SK-N-SH (cell line): ENCODE measurements at regions not wholly inside any gene's neighbourhood (a gene's known extent, or its start where the extent isn't known, plus 50 kb on each side); places are given as distances from the start of the nearest gene placed in this dataset.

Experiments
- CTCF ChIA-PET: fragments of 300-600, 350-600 bp; formaldehyde crosslinking; extraction: SDS; loops from one replicate; lab custom pipeline; 2021; lab: Yijun Ruan, JAX
- POLR2A ChIA-PET: fragments of 350-600 bp; sonication (Branson Sonifier 250); formaldehyde crosslinking; extraction: SDS; loops from one replicate; lab custom pipeline; 2020; ENCODE audit warnings: antibody characterized with exemption, inconsistent platforms; lab: Yijun Ruan, JAX
- DNase-seq: peaks from one replicate; pipeline ENCODE4 v3.0.0; 2012
- H2AFZ ChIP-seq: fragments of 200-600 bp; sonication (generic); 2 replicates; pipeline ENCODE4 v1.8.1; 2016; ENCODE audit warnings: antibody characterized with exemption, mild to moderate bottlenecking, low read depth
- H3F3A ChIP-seq: fragments of 200-600 bp; sonication (generic); replicated peaks from 2 replicates; pipeline ENCODE3; 2016; ENCODE audit warnings: antibody characterized with exemption, mild to moderate bottlenecking; ENCODE audit not compliant: insufficient read depth
- H3K27ac ChIP-seq, 2 experiments: fragments of 200-500 bp in 1 of 2; fragments of 200-600 bp in 1 of 2; sonication (Bioruptor generic) in 1 of 2; sonication (generic), shearing (Covaris generic) in 1 of 2; 2 replicates each; pipeline versions ENCODE4 v1.5.1 to v1.6.1; 2014 to 2016; ENCODE audit warnings: low read depth in 2 of 2, inconsistent platforms in 1 of 2, low read length in 1 of 2, mild to moderate bottlenecking in 1 of 2, mixed read lengths in 1 of 2
- H3K27me3 ChIP-seq: fragments of 200-600 bp; sonication (generic), shearing (Covaris generic); 2 replicates; pipeline ENCODE4 v1.6.1; 2016; ENCODE audit warnings: mixed run types; ENCODE audit not compliant: insufficient read depth
- H3K36me3 ChIP-seq, 2 experiments: fragments of 200-500 bp in 1 of 2; fragments of 200-600 bp in 1 of 2; sonication (Bioruptor generic) in 1 of 2; sonication (generic) in 1 of 2; replicated peaks in 1 of 2; 2 replicates each; pipeline versions ENCODE3 to v1.5.1; 2014 to 2016; ENCODE audit warnings: low read length in 1 of 2, mild to moderate bottlenecking in 1 of 2; ENCODE audit not compliant: insufficient read depth in 2 of 2, control insufficient read depth in 1 of 2
- H3K4me1 ChIP-seq, 2 experiments: fragments of 200-500 bp in 1 of 2; fragments of 200-600 bp in 1 of 2; sonication (Bioruptor generic) in 1 of 2; sonication (generic), shearing (Covaris generic) in 1 of 2; 2 replicates each; pipeline versions ENCODE4 v1.5.1 to v1.6.1; 2014 to 2016; ENCODE audit warnings: low read depth in 1 of 2, low read length in 1 of 2, mixed run types in 1 of 2; ENCODE audit not compliant: insufficient read depth in 2 of 2, control insufficient read depth in 1 of 2
- H3K4me2 ChIP-seq: fragments of 200-600 bp; sonication (generic), shearing (Covaris generic); 2 replicates; pipeline ENCODE4 v1.6.1; 2017; ENCODE audit warnings: mixed run types
- H3K4me3 ChIP-seq, 2 experiments: fragments of 200-500 bp in 1 of 2; fragments of 200-600 bp in 1 of 2; sonication (Bioruptor generic) in 1 of 2; sonication (generic), shearing (Covaris generic) in 1 of 2; 2 replicates each; pipeline versions ENCODE4 v1.5.1 to v1.8.1; 2014 to 2016; ENCODE audit warnings: low read depth in 2 of 2, inconsistent platforms in 1 of 2, low read length in 1 of 2, mild to moderate bottlenecking in 1 of 2, mixed read lengths in 1 of 2, moderate library complexity in 1 of 2
- H3K79me2 ChIP-seq: fragments of 200-600 bp; sonication (generic); 2 replicates; pipeline ENCODE4 v1.8.1; 2017; ENCODE audit warnings: mild to moderate bottlenecking; ENCODE audit not compliant: insufficient read depth
- H3K9ac ChIP-seq: fragments of 200-600 bp; sonication (generic); 2 replicates; pipeline ENCODE4 v1.6.1; 2017; ENCODE audit warnings: mixed run types
- H3K9me2 ChIP-seq: fragments of 200-600 bp; sonication (generic); 2 replicates; pipeline ENCODE4 v1.6.1; 2017; ENCODE audit warnings: mixed run types
- H3K9me3 ChIP-seq: fragments of 200-600 bp; sonication (generic); 2 replicates; pipeline ENCODE4 v1.6.1; 2017; ENCODE audit warnings: mixed run types, mild to moderate bottlenecking, moderate library complexity
- H4K20me1 ChIP-seq: fragments of 200-600 bp; sonication (generic); 2 replicates; pipeline ENCODE4 v1.6.1; 2017; ENCODE audit warnings: mild to moderate bottlenecking, mixed run types; ENCODE audit not compliant: insufficient read depth
- CHD2 ChIP-seq: fragments of 150-350 bp; IDR thresholded peaks from 2 replicates; pipeline ENCODE4 v1.6.1; 2018; ENCODE audit warnings: low read length; ENCODE audit not compliant: partially characterized antibody
- ELF1 ChIP-seq: IDR thresholded peaks from 2 replicates; pipeline ENCODE4 v1.4.0; 2012
- EP300 ChIP-seq, 2 experiments: IDR thresholded peaks; 2 replicates each; pipeline versions ENCODE4 v1.4.0 to v1.6.1; 2012; ENCODE audit warnings: borderline replicate concordance in 1 of 2, low read depth in 1 of 2, low read length in 1 of 2
- FOSL2 ChIP-seq: IDR thresholded peaks from 2 replicates; pipeline ENCODE4 v1.4.0; 2012; ENCODE audit warnings: low read depth, mild to moderate bottlenecking, moderate library complexity, borderline replicate concordance
- FOXM1 ChIP-seq: IDR thresholded peaks from 2 replicates; pipeline ENCODE4 v1.4.0; 2012; ENCODE audit warnings: low read depth, mild to moderate bottlenecking
- GABPA ChIP-seq: IDR thresholded peaks from 2 replicates; pipeline ENCODE4 v1.4.0; 2012; ENCODE audit warnings: low read depth, mild to moderate bottlenecking
- NFIC ChIP-seq: IDR thresholded peaks from 2 replicates; pipeline ENCODE4 v1.4.0; 2012; ENCODE audit warnings: borderline replicate concordance
- RCOR1 ChIP-seq: fragments of 150-350 bp; IDR thresholded peaks from 2 replicates; pipeline ENCODE4 v1.6.1; 2017; ENCODE audit warnings: antibody characterized with exemption, low read length
- RFX5 ChIP-seq: IDR thresholded peaks from 2 replicates; pipeline ENCODE4 v1.6.1; 2012; ENCODE audit warnings: mild to moderate bottlenecking, improper control_type of control experiment, low read length
- RXRA ChIP-seq: IDR thresholded peaks from 2 replicates; pipeline ENCODE4 v1.4.0; 2012; ENCODE audit warnings: low read depth, mild to moderate bottlenecking, borderline replicate concordance
- SMC3 ChIP-seq: IDR thresholded peaks from 2 replicates; pipeline ENCODE4 v1.6.1; 2012; ENCODE audit warnings: low read depth, low read length, improper control_type of control experiment
- TAF1 ChIP-seq: IDR thresholded peaks from 2 replicates; pipeline ENCODE4 v1.6.1; 2012; ENCODE audit warnings: low read depth, mild to moderate bottlenecking, low read length, moderate library complexity, borderline replicate concordance
- TEAD4 ChIP-seq: IDR thresholded peaks from 2 replicates; pipeline ENCODE4 v1.4.0; 2012; ENCODE audit warnings: mild to moderate bottlenecking, borderline replicate concordance; ENCODE audit not compliant: insufficient read depth
- YY1 ChIP-seq: IDR thresholded peaks from 2 replicates; pipeline ENCODE4 v1.4.0; 2012; ENCODE audit warnings: low read depth, mild to moderate bottlenecking
- WGBS: methylation state at CpG from one replicate; pipeline ENCODE4 v1.1.6; 2017; ENCODE audit warnings: low lambda C conversion rate; 5-methylcytosine and 5-hydroxymethylcytosine counted together
- TF ChIP-seq, protein P1 (sequence below): IDR thresholded peaks from 2 replicates; pipeline ENCODE4 v1.4.0; 2012; ENCODE audit warnings: low read depth, borderline replicate concordance
- TF ChIP-seq, protein P2 (sequence below): fragments of 150-350 bp; IDR thresholded peaks from 2 replicates; pipeline ENCODE4 v1.6.1; 2017; ENCODE audit warnings: antibody characterized with exemption, low read length, low read depth, borderline replicate concordance
- TF ChIP-seq, protein P3 (sequence below): fragments of 200-600 bp; sonication (generic); IDR thresholded peaks from 2 replicates; pipeline ENCODE4 v1.6.1; 2017; ENCODE audit warnings: antibody characterized with exemption, mild to moderate bottlenecking, moderate library complexity

DNA sequence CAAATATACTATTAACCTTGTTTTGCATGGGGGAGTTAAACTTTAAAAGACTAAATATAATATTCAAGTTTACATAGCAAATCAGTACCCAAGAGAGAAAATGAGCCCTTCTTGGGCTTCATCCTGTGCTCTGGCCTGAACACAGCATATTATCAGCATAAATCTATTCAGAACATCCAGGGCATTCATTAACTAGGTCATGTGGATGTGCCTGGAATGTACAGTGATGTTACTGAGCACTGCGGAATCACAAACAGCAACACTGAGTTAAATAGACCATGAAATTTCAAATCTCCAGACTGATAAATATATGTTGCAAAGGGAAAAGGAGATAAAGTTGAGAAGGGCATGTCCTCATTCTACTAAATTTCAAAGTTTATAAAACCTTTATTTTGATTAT is 426.4 kb downstream of the AASDHPPT start:
- DNase-seq, result peak; percentile 7
- H3K36me3 ChIP-seq, result no peaks in the 10 kb centered on the region
- H3K4me1 ChIP-seq, result no peaks in the 10 kb centered on the region; a peak in 1 of 4 replicates
- TF ChIP-seq, protein P1, sequence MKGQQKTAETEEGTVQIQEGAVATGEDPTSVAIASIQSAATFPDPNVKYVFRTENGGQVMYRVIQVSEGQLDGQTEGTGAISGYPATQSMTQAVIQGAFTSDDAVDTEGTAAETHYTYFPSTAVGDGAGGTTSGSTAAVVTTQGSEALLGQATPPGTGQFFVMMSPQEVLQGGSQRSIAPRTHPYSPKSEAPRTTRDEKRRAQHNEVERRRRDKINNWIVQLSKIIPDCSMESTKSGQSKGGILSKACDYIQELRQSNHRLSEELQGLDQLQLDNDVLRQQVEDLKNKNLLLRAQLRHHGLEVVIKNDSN, result peak; percentile 30; the same call in 1 of the 2 replicates
- no peak for TF ChIP-seq FOSL2
- peak; percentile 63 for TF ChIP-seq RCOR1
- TF ChIP-seq, all 33 proteins: peak for 2
- Histone ChIP-seq H2AFZ (no peak overlapping the region), H3K9me3 (no peaks in the 10 kb centered on the region; the same call in 1 of the 2 replicates), H3K9me2 (no peaks in the 10 kb centered on the region), H4K20me1 (no peaks in the 10 kb centered on the region), H3F3A (no peaks in the 10 kb centered on the region), H3K4me2 (no peak overlapping the region), H3K27ac (no peak overlapping the region; a peak in 1 of 4 replicates), H3K79me2 (no peaks in the 10 kb centered on the region), H3K27me3 (no peaks in the 10 kb centered on the region), H3K9ac (no peak overlapping the region), H3K4me3 (no peak overlapping the region)
- ChIA-PET POLR2A (no interaction called here), CTCF (no interaction called here)
- WGBS, result 56% methylated on average over 1 of the region's 1 CpG

DNA sequence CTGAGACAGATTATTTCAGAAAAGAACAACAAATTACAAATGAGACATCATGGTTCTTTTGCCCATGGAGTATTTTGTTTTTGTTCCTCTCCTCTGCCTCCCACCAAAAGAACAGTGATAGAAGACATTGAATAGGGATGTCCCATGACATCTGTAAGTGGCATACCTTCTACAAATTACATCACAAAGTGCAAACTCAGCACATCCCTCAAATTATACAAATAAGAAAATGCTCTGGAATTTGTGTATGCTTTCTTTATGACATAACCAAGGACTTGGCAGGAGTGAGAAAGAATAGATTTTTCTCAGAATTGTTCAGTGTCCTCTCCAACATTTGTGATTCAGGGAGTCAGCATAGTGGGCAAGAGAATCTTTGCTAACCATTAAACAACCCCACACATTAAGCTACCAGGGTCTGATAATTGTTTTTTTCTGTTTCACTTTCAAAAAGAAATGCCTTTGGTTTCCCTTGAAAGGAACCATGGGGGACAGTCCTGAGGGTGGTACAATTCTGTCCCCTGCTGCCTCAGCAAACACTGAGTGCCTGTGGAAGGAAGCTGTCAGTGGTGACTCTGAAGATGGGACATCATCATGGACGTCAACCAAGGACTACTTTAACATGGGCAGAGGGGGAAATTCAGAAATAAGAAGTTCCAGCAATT is 430.3 kb downstream of the AASDHPPT start:
- no peaks in the 10 kb centered on the region for H3K36me3 ChIP-seq
- no peaks in the 10 kb centered on the region for H3K79me2 ChIP-seq
- DNase-seq, result no peak
- no peak for TF ChIP-seq EP300 (IDR thresholded peaks at IDR 0.05; ENCODE audit: borderline replicate concordance in 1 of 2, low read depth in 1 of 2, low read length in 1 of 2)
- no peak for TF ChIP-seq YY1
- TF ChIP-seq SMC3, result no peak
- no peak for TF ChIP-seq TEAD4
- no peak for TF ChIP-seq GABPA
- TF ChIP-seq RCOR1, result no peak
- TF ChIP-seq CHD2, result no peak
- TF ChIP-seq, protein P2, sequence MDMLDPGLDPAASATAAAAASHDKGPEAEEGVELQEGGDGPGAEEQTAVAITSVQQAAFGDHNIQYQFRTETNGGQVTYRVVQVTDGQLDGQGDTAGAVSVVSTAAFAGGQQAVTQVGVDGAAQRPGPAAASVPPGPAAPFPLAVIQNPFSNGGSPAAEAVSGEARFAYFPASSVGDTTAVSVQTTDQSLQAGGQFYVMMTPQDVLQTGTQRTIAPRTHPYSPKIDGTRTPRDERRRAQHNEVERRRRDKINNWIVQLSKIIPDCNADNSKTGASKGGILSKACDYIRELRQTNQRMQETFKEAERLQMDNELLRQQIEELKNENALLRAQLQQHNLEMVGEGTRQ, result no peak
- TF ChIP-seq RFX5, result no peak
- no peak for TF ChIP-seq FOXM1
- TF ChIP-seq ELF1, result no peak
- TF ChIP-seq, protein P3, sequence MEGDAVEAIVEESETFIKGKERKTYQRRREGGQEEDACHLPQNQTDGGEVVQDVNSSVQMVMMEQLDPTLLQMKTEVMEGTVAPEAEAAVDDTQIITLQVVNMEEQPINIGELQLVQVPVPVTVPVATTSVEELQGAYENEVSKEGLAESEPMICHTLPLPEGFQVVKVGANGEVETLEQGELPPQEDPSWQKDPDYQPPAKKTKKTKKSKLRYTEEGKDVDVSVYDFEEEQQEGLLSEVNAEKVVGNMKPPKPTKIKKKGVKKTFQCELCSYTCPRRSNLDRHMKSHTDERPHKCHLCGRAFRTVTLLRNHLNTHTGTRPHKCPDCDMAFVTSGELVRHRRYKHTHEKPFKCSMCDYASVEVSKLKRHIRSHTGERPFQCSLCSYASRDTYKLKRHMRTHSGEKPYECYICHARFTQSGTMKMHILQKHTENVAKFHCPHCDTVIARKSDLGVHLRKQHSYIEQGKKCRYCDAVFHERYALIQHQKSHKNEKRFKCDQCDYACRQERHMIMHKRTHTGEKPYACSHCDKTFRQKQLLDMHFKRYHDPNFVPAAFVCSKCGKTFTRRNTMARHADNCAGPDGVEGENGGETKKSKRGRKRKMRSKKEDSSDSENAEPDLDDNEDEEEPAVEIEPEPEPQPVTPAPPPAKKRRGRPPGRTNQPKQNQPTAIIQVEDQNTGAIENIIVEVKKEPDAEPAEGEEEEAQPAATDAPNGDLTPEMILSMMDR, result no peak
- no peak for TF ChIP-seq TAF1
- no peak for TF ChIP-seq RXRA
- no peak for TF ChIP-seq NFIC
- TF ChIP-seq, all 33 proteins: peak for 0
- Histone ChIP-seq H3K27ac (no peak overlapping the region), H3K9me2 (no peaks in the 10 kb centered on the region), H3F3A (no peaks in the 10 kb centered on the region), H3K9ac (no peak overlapping the region), H2AFZ (no peak overlapping the region), H3K4me1 (no peaks in the 10 kb centered on the region; a peak in 1 of 4 replicates), H3K4me3 (no peak overlapping the region), H3K4me2 (no peak overlapping the region), H3K27me3 (no peaks in the 10 kb centered on the region), H3K9me3 (no peaks in the 10 kb centered on the region), H4K20me1 (no peaks in the 10 kb centered on the region)
- POLR2A ChIA-PET, result no interaction called here
- CTCF ChIA-PET, result no interaction called here
- WGBS, result 29% methylated on average over 1 of the region's 1 CpG
